BJ (cell line): ENCODE measurements at regions not wholly inside any gene's neighbourhood (a gene's known extent, or its start where the extent isn't known, plus 50 kb on each side); places are given as distances from the start of the nearest gene placed in this dataset.

Experiments
- CTCF ChIA-PET: fragments of 350-600 bp; formaldehyde crosslinking; extraction: SDS; loops from one replicate; lab custom pipeline; 2021; ENCODE audit warnings: antibody characterized with exemption, inconsistent platforms; lab: Yijun Ruan, JAX
- POLR2A ChIA-PET: fragments of 300-600 bp; sonication (Branson Sonifier 250); formaldehyde crosslinking; extraction: SDS; loops from one replicate; lab custom pipeline; 2021; ENCODE audit warnings: antibody characterized with exemption; lab: Charles Lee
- DNase-seq: peaks from one replicate; pipeline ENCODE4 v3.0.0-alpha.2; 2011; ENCODE audit warnings: low read depth
- H3K27me3 ChIP-seq: 2 replicates; pipeline ENCODE4 v1.6.0; 2011; ENCODE audit warnings: low read length; ENCODE audit not compliant: control insufficient read depth, insufficient read depth
- H3K36me3 ChIP-seq: 2 replicates; pipeline ENCODE4 v1.5.1; 2011; ENCODE audit warnings: low read length; ENCODE audit not compliant: control insufficient read depth, insufficient read depth
- H3K4me3 ChIP-seq: 2 replicates; pipeline ENCODE4 v1.5.1; 2011; ENCODE audit warnings: low read depth, mild to moderate bottlenecking, control low read depth, low read length
- TF ChIP-seq, protein P1 (sequence below): IDR thresholded peaks from 2 replicates; pipeline ENCODE4 v1.5.1; 2011; ENCODE audit warnings: low read depth, mild to moderate bottlenecking, control low read depth, inconsistent platforms, low read length, moderate library complexity; ENCODE audit not compliant: insufficient read depth

DNA sequence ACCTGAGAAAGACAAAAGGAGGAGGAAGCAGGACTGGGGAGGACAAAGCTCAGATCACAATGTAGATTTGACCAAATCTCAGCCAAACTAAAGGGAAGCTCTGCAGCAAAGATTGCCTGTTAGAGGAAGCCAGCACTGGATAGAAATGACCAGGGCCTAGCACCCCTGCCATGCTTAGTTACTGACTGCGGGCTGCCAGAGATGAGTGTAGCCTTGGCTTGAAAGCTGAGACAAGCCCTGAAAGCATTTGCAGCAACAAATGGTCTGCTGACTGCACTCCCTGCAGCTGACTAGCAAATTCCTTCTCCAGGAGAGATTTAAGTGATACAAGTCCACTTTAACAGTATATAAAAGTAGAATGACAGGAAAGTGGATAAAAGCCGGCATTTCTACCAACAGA is 140.9 kb upstream of the CRIM1 start:
- Histone ChIP-seq H3K4me3 (no peak overlapping the region), H3K27me3 (no peaks in the 10 kb centered on the region), H3K36me3 (no peaks in the 10 kb centered on the region)
- TF ChIP-seq, protein P1, sequence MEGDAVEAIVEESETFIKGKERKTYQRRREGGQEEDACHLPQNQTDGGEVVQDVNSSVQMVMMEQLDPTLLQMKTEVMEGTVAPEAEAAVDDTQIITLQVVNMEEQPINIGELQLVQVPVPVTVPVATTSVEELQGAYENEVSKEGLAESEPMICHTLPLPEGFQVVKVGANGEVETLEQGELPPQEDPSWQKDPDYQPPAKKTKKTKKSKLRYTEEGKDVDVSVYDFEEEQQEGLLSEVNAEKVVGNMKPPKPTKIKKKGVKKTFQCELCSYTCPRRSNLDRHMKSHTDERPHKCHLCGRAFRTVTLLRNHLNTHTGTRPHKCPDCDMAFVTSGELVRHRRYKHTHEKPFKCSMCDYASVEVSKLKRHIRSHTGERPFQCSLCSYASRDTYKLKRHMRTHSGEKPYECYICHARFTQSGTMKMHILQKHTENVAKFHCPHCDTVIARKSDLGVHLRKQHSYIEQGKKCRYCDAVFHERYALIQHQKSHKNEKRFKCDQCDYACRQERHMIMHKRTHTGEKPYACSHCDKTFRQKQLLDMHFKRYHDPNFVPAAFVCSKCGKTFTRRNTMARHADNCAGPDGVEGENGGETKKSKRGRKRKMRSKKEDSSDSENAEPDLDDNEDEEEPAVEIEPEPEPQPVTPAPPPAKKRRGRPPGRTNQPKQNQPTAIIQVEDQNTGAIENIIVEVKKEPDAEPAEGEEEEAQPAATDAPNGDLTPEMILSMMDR, result no peak
- ChIA-PET POLR2A (no interaction called here), CTCF (no interaction called here)
- DNase-seq, result no peak

DNA sequence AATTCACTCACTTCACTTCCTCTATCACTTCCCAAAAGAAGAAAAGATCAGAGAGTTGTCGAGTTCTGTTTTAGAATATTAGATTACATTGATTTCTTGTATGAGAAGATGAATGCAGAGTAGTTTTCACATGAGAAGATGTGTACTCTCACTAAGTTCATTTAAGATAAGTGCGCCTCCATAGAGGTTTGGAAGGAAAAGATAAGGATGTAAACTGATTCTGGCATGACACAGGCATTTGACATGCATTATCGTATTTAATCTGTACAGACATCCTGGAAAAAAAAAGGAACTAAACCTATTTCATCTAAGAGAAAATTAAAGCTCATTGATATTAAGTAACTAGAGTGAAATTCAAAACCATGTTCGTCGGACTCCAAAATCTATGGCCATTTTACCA is 152.2 kb upstream of the CRIM1 start:
- ChIA-PET CTCF (no interaction called here), POLR2A (no interaction called here)
- TF ChIP-seq, protein P1, result no peak
- no peak for DNase-seq
- Histone ChIP-seq H3K4me3 (no peak overlapping the region), H3K27me3 (no peaks in the 10 kb centered on the region), H3K36me3 (no peaks in the 10 kb centered on the region)

DNA sequence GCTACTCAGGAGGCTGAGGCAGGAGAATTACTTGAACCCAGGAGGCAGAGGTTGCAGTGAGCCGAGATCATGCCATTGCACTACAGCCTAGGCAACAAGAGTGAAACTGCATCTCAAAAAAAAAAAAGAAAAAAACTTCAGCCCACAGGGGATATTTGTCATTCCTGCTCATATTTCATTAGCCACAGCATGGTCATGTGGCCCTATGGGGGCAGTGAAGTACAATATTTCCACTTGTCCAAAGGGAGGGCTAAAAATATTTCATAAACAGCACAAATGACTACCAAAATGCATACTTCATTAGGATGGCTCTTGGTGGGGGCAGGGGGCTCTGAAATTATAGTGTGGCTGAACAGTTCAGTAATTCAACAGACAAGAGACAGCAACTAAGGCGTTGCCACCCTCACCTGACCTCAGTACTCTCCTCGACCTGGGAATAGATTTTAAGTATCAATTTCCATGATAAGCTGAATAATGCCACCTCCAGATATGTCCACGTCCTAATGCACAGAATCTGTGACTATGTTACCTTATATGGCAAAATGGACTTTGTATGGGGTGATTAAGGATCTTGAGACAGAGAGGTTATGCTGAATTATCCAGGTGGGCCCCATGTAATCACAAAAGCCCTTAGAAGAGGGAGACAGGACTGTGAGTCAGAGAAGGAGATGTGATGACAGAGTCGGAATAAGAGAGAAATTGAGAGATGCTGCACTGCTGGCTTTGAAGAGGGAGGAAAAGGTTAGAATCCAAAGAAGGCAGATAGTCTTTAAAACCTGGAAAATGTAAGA is 158.2 kb upstream of the CRIM1 start:
- no peak for DNase-seq
- ChIA-PET CTCF (no interaction called here), POLR2A (no interaction called here)
- no peak overlapping the region for H3K4me3 ChIP-seq
- H3K27me3 ChIP-seq, result no peaks in the 10 kb centered on the region
- TF ChIP-seq, protein P1, result no peak
- H3K36me3 ChIP-seq, result no peaks in the 10 kb centered on the region

DNA sequence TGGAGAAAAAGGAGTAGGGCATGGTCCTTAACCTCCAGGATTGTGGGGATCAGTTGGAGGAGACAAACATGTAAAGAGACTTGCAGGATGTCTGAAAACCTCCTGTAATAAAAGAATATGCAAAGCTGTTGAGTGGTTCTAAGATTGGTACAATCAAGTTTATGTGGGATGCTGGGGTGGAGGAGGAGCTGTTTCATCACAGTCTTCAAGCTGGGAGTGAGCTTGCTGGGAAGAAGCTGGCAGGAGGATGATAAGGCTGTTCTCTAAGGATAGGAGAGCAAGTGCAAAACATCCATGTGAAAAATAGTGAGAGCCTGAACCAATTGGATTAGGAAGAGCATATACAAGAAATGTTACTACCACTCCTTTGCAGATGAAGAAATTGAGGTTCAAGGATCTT is 161.9 kb upstream of the CRIM1 start:
- TF ChIP-seq, protein P1, result no peak
- Histone ChIP-seq H3K4me3 (no peak overlapping the region), H3K36me3 (no peaks in the 10 kb centered on the region), H3K27me3 (no peaks in the 10 kb centered on the region)
- CTCF ChIA-PET, result no interaction called here
- no peak for DNase-seq
- POLR2A ChIA-PET, result no interaction called here

DNA sequence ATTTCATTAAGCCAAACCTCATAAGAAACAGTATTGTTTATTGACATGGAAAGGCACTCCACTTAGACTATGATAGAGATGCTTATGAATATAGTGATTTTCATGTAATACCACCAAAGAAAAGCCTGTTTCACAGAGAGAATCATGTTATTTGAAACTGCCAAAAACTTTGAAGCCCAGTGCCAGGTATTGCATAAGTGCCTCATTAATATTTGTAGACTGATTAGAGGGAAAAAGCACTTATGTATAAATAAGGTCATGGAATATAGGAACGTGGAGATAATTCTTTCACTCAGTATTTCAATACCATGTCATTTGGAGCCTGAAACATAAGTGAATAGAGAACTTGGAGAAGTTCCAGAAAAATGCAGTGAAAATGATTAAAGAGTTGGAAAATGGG is 162.6 kb upstream of the CRIM1 start:
- no peaks in the 10 kb centered on the region for H3K27me3 ChIP-seq
- H3K4me3 ChIP-seq, result no peak overlapping the region
- DNase-seq, result no peak
- TF ChIP-seq, protein P1, result no peak
- CTCF ChIA-PET, result no interaction called here
- POLR2A ChIA-PET, result no interaction called here
- no peaks in the 10 kb centered on the region for H3K36me3 ChIP-seq
